Astrocyte of the cerebellum (primary cell): ENCODE measurements at regions not wholly inside any gene's neighbourhood (a gene's known extent, or its start where the extent isn't known, plus 50 kb on each side); places are given as distances from the start of the nearest gene placed in this dataset.

Experiments used
- DNase-seq: peaks from one replicate; pipeline ENCODE4 v3.0.0-alpha.2; 2011; ENCODE audit warnings: low read depth
- H3K4me3 ChIP-seq: 2 replicates; pipeline ENCODE4 v1.5.1; 2011; ENCODE audit warnings: mild to moderate bottlenecking, low read depth, low read length, moderate library complexity
- in situ Hi-C: cut with HindIII; loops from 2 replicates; pipeline ENCODE4 v1.10.0; 2017; ENCODE audit warnings: low sequenced_read_pairs
- TF ChIP-seq, protein P1 (sequence below): IDR thresholded peaks from 2 replicates; pipeline ENCODE4 v1.5.1; 2012; ENCODE audit warnings: low read length, low read depth, moderate library complexity, mild to moderate bottlenecking; ENCODE audit errors: missing control alignments

DNA sequence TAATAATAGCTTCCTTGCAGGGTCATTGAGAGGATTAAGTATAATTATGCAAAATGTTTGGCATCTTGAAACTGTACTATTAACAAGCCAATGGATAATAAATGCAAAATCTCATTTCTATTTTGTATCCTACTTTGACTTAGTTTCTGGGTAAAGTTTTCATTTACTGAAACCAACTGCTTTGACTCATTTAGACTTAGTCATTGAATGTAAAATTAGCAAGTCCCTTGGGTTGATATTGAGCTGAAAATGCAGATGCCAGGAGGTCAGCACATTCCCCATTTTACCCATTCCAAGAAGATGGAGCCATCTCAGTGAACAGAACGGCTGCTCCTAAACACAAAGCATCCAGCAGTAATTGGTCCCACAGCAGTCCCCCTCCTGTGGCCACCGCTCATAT is 74.7 kb upstream of the GATB start:
- DNase-seq = no peak
- TF ChIP-seq, protein P1, sequence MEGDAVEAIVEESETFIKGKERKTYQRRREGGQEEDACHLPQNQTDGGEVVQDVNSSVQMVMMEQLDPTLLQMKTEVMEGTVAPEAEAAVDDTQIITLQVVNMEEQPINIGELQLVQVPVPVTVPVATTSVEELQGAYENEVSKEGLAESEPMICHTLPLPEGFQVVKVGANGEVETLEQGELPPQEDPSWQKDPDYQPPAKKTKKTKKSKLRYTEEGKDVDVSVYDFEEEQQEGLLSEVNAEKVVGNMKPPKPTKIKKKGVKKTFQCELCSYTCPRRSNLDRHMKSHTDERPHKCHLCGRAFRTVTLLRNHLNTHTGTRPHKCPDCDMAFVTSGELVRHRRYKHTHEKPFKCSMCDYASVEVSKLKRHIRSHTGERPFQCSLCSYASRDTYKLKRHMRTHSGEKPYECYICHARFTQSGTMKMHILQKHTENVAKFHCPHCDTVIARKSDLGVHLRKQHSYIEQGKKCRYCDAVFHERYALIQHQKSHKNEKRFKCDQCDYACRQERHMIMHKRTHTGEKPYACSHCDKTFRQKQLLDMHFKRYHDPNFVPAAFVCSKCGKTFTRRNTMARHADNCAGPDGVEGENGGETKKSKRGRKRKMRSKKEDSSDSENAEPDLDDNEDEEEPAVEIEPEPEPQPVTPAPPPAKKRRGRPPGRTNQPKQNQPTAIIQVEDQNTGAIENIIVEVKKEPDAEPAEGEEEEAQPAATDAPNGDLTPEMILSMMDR = no peak
- in situ Hi-C loops = no loop called here
- H3K4me3 ChIP-seq = no peak overlapping the region

DNA sequence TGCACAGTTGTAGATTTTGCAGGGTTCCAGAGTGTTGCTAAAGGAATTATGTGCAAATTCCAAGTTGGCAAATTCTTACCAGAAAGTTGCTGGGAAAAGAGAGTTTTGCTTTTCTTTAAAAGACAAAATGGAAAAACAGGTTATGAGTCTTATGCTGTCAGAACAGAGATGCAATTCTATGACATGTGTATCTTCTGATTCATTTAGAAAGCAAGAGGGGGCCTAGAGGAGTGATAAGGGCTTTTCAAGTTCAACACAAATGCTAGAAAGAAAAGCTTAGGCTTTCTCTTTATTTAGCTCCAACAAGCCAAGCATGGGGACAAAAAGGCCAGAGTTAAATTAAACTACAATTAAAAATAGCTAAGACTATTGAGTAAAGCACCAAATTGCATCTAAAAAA is 72.4 kb upstream of the GATB start:
- DNase-seq = no peak
- TF ChIP-seq, protein P1 = no peak
- in situ Hi-C loops = no loop called here

DNA sequence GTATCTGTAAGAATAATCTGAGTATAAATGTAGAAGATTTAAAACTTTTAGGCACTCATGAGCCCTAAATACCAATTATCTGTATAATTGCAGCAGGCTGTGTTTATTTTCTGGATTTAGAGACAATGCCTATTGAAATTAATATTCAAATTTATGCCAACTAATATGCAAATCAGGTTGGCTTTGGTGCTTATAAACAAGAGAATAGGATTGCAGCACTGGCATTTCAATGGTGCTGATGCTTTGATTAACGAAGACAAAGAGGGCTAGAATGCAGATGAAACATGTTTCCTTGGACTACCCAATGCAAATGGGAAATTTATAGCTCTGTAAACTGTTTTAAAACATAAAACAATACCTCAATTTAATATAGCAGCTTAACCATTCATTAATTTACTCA is 70.7 kb upstream of the GATB start:
- TF ChIP-seq, protein P1 = no peak
- H3K4me3 ChIP-seq = no peak overlapping the region
- DNase-seq = no peak
- in situ Hi-C loops = no loop called here

More for the DNA sequence above, 72.4 kb upstream of the GATB start:
- H3K4me3 ChIP-seq = no peak overlapping the region

DNA sequence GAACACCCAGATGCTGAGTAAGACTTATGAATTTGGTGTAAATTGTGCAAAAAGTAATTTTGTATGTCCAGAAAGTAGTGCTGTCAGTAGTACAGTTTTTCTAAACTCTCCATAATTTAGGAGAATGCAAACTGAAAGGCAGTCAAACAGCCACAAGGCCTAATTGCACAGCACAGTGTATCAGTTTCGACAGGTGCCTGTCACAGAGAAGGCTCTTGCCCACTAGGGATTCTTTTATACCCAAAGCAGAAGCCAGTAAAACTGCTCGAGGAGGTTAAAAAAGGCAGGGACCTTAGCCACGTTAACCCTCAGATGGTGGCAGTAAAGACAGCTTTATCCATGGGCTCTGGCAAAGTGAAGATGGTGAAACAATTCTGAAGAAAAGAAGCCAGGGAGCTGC is 69.4 kb upstream of the GATB start:
- DNase-seq = no peak
- in situ Hi-C loops = no loop called here

DNA sequence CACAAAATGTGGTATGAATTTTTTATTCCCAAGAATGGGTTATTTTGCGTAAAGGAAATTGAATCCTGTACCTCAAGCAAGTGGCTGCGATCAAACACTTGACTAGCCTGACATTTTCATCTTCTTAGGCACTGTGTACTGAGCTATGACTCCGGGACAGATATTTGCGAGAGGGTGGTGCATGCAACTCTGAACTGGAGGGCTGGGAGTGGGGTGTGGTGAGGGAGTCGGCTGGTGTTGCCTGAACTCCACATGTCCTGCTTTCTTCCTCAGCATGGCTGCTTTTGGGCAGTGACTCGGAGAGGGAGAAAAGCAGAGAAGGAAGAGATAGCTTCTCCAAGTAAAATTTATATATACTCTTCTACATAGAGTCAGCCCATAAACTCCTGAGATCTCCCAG is 68.5 kb upstream of the GATB start:
- in situ Hi-C loops = no loop called here
- no peak for DNase-seq
- no peak overlapping the region for H3K4me3 ChIP-seq
- TF ChIP-seq, protein P1 = no peak

More for the DNA sequence above, 69.4 kb upstream of the GATB start:
- no peak overlapping the region for H3K4me3 ChIP-seq
- TF ChIP-seq, protein P1 = no peak

DNA sequence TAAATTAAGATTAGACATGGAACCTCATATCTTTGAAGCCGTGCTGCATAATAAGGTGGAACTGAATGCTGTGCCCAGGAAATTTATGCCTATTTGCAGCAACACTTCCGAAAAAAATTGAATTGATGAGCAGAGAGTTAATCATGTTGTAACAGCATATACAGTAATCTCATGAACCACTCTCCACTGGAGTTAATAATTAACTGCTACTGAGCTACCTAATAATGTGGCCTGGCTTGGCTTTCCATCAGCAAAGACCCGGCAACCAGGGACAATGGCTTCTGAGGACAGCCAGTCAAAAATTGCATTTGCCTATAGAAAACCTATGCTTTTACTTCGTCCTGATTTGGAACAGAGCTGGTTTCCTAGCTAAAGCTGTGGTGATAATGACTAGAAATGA is 63.8 kb upstream of the GATB start:
- DNase-seq = no peak
- in situ Hi-C loops = no loop called here
- no peak overlapping the region for H3K4me3 ChIP-seq
- TF ChIP-seq, protein P1 = no peak

DNA sequence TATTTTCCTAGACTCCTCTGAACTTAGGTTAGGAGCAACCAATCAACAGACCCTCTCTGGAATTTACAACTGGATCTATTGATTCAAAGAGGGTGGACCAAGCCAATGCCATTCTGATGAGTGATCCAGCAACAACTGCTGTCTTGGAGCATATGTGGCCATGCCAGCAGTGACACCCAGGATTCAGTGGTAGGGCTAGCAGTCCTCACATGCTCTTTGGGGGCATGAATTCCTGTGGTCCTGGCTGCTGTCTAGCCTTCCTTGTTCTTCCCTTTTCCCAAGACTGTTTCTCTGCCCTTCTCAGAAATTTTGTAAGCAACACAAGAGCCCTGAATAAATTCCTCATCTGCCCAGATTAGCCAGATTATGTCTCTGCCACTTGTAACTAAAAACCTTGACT is 61.5 kb upstream of the GATB start:
- in situ Hi-C loops = no loop called here
- TF ChIP-seq, protein P1 = no peak
- DNase-seq = no peak
- no peak overlapping the region for H3K4me3 ChIP-seq
